ENCODE measurements at regions not wholly inside any gene's neighbourhood (a gene's known extent, or its start where the extent isn't known, plus 50 kb on each side); places are given as distances from the start of the nearest gene placed in this dataset.

DNA sequence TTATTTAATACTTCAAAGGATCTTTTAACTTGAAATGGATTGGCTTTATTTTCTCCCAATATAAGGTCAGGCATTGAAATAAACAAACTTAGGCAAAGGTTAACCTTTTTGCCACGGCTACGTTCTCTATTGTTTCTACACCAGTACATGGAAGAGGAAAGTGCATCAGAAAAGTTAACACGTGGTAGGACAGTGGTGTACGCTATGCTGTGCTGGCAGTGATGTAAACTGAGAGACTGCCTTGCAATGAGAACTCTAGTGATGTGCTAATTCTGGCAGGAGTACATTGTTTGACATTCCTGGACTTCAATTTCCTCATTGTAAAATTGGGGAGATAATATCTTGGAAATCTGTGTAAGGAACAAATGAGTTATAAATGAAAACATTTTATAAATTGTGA is 208.2 kb downstream of the TMA16 start:
- H3K4me1 ChIP-seq (replicated peaks in 1 of 4; ENCODE audit: control insufficient read depth in 3 of 4, insufficient read depth in 4 of 4, low read length in 3 of 4) = no peaks in the 10 kb centered on the region

More for the DNA sequence above, 208.2 kb downstream of the TMA16 start:
- TF ChIP-seq BCL11A (IDR thresholded peaks at IDR 0.05; ENCODE audit: low read depth in 2 of 2, low read length in 2 of 2) = no peak
- no peak for TF ChIP-seq TAF7 (optimal IDR thresholded peaks at IDR 0.05; ENCODE audit: borderline replicate concordance, low read depth, low read length)
- TF ChIP-seq KDM5A (IDR thresholded peaks at IDR 0.05; ENCODE audit: low read length) = no peak
- H3K4ac ChIP-seq (replicated peaks; ENCODE audit: insufficient read length, low read depth, low read length) = no peak overlapping the region
- H4K5ac ChIP-seq (ENCODE audit: insufficient read length, low read depth, low read length) = no peak overlapping the region
- no peaks in the 10 kb centered on the region for H3K79me2 ChIP-seq (ENCODE audit: control insufficient read depth in 1 of 2, insufficient read depth in 2 of 2, low read length in 2 of 2)
- H2BK12ac ChIP-seq (ENCODE audit: low read depth, low read length) = no peak overlapping the region
- no peaks in the 10 kb centered on the region for H3K36me3 ChIP-seq (ENCODE audit: control insufficient read depth in 2 of 4, insufficient read depth in 4 of 4, low read length in 3 of 4)
- no peak overlapping the region for H2BK15ac ChIP-seq (ENCODE audit: low read length)
- no peak overlapping the region for H2BK120ac ChIP-seq (replicated peaks; ENCODE audit: low read depth, low read length)
- no peak overlapping the region for H2AK5ac ChIP-seq (ENCODE audit: low read depth, low read length)
- no peak overlapping the region for H3K56ac ChIP-seq (replicated peaks; ENCODE audit: insufficient read length, low read depth, low read length)
- H3K4me2 ChIP-seq (ENCODE audit: insufficient read depth in 1 of 2, low read depth in 2 of 2, low read length in 2 of 2) = no peak overlapping the region
- H3K4me3 ChIP-seq (ENCODE audit: extremely low read depth in 1 of 4, insufficient read depth in 2 of 4, low read depth in 3 of 4, low read length in 4 of 4) = no peak overlapping the region
- no peak overlapping the region for H3K14ac ChIP-seq (ENCODE audit: insufficient read length)
- H3K9ac ChIP-seq (replicated peaks in 1 of 4; ENCODE audit: extremely low read depth in 1 of 4, low read depth in 3 of 4, low read length in 3 of 4) = no peak overlapping the region
- H3K23ac ChIP-seq (ENCODE audit: insufficient read length) = no peak overlapping the region
- no peaks in the 10 kb centered on the region for H3K27me3 ChIP-seq (replicated peaks in 1 of 4; ENCODE audit: control insufficient read depth in 3 of 4, extremely low read depth in 1 of 4, insufficient read depth in 3 of 4, low read length in 3 of 4)
- WGBS, 2 experiments (ENCODE audit: extremely low coverage in 1 of 2, insufficient coverage in 1 of 2, insufficient read length in 1 of 2, insufficient replicate concordance in 2 of 2, low coverage in 1 of 2, low lambda C conversion rate in 2 of 2, missing lambda C conversion rate in 1 of 2) = 88% methylated on average over 4 of the region's 4 CpGs; no CpG with 5 or more reads in 1 of the 2 experiments
- H3K9me3 ChIP-seq (ENCODE audit: insufficient read depth in 2 of 2, low read depth in 1 of 2, low read length in 1 of 2) = no peaks in the 10 kb centered on the region
- no peaks in the 10 kb centered on the region for H4K20me1 ChIP-seq (replicated peaks in 1 of 2; ENCODE audit: control insufficient read depth in 1 of 2, insufficient read depth in 2 of 2, low read length in 2 of 2)
- no peak overlapping the region for H2BK20ac ChIP-seq (ENCODE audit: low read length)
- no peak overlapping the region; the same call in 1 of the 2 replicates for H2AFZ ChIP-seq (ENCODE audit: low read length)
- H3K23me2 ChIP-seq (ENCODE audit: low read depth, low read length) = no peaks in the 10 kb centered on the region
- no peak for DNase-seq (ENCODE audit: low read depth in 1 of 2, low spot score in 2 of 2)
- POLR2A ChIA-PET (ENCODE audit: partially characterized antibody) = no interaction called here
- H3K18ac ChIP-seq (ENCODE audit: extremely low read depth, low read length) = no peak overlapping the region
- CTCF ChIA-PET (ENCODE audit: partially characterized antibody) = interaction anchor here (2.3 kb wide), 1 partner anchor 22 kb away, joined by 6 read pairs; no protein-coding TSS in a partner anchor
- no peak for FAIRE-seq
- no peak overlapping the region for H4K8ac ChIP-seq (ENCODE audit: extremely low read depth, insufficient read depth, low read length)
- H3K27ac ChIP-seq (ENCODE audit: low read depth, low read length) = no peak overlapping the region
- H3K79me1 ChIP-seq (ENCODE audit: low read depth, low read length) = no peaks in the 10 kb centered on the region
- H2BK5ac ChIP-seq (ENCODE audit: low read depth, low read length) = no peak overlapping the region
- no peak overlapping the region for H4K91ac ChIP-seq (replicated peaks; ENCODE audit: insufficient read length, low read length)

Data from H1 (cell line).